GM19395 (cell line): ENCODE measurements at regions not wholly inside any gene's neighbourhood (a gene's known extent, or its start where the extent isn't known, plus 50 kb on each side); places are given as distances from the start of the nearest gene placed in this dataset.

Experiments
- ATAC-seq: cut with Tn5 transposase; IDR thresholded peaks from one replicate; pipeline ENCODE4 v1.9.1; 2021; ENCODE audit warnings: mild to moderate bottlenecking, moderate library complexity; ENCODE audit not compliant: unreplicated experiment

DNA sequence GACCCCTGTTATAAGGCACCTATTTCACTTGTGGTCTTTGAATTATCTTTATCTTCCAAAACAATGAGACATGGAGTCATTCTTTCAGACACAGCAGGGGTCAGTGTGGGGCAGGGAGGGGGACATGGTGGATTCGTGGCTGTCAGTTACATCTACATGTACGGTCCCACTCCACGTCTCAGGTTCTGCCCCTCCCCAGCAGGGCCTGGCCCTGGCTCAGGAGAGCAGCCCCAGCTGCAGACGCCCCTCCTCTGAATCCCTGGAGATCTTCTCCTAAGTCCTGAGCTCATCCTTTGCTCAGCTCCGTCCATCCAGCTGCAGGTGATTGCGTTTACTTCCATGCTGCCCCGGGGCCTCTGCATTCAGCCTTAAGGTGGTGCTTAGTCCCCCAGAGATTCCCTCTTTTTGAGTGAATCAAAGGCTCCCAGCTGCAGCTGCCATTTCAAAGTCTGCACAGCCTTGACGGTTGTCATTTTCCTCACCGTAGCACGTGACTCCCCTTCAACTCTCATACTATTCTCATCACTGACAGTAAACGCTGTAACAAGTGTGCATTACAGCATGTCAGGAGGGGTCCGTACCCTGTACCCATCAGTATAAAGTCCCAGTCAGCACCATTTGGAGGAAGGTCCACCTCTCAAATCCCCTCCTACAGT, 113.4 kb upstream of the TCERG1L start:
- ATAC-seq = no peak

GRCh38 chr10:131425752-131426533, 114.4 kb upstream of the TCERG1L start:
- ATAC-seq = no peak

- no peak for ATAC-seq
Observed at GRCh38 chr10:131426534-131426898, 115.0 kb upstream of the TCERG1L start.

- ATAC-seq = no peak
Observed at GRCh38 chr10:131427281-131427680, 115.8 kb upstream of the TCERG1L start.

- ATAC-seq = no peak
Observed at GRCh38 chr10:131427901-131428300, 116.4 kb upstream of the TCERG1L start.

DNA sequence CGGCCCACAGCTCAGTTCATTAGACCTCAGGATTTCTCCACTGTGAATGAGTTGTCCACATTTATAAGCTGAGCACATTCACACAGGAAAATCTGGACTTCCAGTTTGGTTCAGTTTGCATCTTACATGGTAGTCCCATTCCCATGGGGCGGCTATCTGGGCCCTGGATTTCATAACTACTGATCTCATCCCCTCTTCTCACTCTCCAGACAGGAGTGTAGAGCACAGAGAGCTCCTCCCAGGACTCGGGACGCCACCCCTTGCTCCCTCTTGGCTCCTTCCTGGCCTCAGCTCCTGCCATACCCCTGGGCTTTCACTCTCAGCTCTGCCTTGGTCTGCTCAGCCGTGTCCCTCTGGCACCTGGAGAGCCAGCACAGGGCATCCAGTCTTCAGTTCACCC, 117.6 kb upstream of the TCERG1L start:
- no peak for ATAC-seq

DNA sequence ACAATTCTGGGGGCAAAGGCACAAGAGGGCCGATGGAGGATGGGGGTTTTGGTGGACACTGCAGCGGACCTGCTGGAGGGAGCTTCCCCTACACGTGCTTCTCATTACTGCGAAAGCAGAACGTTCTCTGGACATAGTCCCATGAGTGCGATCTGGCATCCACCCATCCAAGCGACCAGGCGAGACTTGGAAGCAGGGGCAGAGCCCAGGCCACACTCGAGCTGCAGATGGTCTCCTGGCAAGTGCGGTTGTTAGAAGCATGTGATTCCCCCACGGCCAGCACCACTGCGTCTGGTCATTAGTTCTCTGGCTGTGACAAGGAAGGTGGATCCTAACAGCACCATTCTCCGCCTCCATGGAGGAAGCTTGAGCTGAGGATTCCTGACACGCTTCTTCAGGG, 118.4 kb upstream of the TCERG1L start:
- no peak for ATAC-seq

DNA sequence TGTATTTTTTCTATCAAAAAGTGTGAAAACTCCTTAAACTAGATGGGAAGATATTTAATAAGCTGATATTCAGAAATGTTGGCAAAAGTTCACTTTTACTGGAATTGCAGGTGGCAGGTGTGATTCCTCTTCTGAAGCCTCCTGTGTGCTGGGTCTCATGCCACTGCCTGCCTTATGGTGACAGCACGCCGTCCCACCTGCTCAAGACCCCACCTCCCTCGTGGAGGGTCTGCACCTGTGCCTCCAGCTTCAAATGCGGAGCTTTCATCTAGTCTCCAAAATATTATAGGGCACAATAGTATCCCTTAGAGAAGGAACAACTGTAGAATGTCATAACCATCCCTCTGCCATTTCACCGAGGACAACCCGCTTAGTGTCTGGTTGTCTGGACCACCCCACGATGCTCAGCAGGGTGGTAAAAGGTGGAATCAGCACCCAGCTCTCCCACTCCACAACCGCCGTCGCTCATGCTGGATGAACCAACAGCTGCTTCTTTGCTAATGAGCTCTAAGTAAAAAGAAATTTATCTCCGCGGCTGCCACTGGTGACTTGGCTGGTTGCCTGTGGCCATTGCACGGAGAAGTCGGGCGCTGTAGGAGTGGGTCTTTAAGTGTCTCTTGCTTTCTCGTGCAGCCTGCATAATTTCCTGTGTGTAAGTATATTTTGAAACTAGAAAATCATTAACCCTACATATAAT, 119.3 kb upstream of the TCERG1L start:
- no peak for ATAC-seq

- no peak for ATAC-seq
Observed at GRCh38 chr10:131431533-131431932, 120.0 kb upstream of the TCERG1L start.

GRCh38 chr10:131431978-131432690, 120.6 kb upstream of the TCERG1L start:
- no peak for ATAC-seq

DNA sequence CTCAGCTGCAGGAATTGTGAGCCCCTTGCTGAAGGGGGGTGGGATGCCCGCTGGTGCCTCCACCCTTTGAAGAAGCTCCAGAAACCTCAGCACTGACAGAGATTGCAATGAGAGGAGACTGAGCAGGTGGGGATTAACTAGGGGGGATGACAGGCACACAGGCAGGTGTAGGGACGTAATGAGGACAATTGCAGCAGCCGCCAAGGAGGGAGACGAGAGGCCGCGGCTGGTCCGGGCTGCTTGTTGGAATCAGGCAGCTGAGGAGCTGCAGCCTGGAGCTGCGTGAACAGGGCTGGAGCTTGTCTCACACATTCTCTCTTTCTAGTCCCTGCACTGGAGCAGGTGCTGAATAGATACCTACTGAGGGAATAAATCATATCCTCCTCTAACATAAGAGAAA, 122.0 kb upstream of the TCERG1L start:
- no peak for ATAC-seq

DNA sequence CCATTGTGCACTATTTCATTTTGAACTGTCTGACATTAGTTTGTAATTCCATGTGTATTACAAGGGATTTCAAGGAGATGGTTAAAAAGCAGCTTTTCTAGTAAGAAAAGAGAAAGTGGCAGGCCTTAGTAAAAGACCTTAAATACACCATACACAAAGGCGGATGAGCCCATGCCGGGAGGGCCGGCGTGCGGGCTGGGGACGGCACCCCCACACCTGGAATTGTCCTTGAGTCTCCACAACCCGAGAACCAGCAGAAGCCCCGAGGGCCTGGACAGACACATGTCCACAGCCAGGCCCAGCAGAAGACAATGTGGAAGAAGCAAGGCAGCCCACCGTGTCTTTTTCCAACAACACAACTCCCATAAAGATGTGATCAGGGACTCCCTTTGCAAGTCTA, 123.7 kb upstream of the TCERG1L start:
- no peak for ATAC-seq

- no peak for ATAC-seq
Observed at GRCh38 chr10:131435760-131436457, 124.4 kb upstream of the TCERG1L start.

DNA sequence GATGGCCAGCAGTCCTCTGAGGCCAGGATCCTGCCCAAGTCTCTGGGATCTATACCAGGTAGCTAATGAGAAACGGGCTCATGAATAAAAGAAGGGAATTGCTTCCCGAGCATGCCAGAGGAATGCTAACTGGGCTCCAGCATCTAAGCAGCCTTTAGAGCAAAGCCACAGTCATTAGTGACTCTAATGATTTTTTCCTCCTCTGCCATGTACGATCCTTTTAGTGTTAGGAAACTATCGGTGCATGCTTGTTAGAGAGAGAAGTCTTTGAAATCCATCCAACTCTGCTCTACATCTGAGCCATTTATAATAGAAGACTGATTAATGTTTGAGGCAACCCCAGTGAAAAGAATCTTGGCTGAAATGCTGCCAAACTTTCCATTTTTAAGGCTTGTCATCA, 124.9 kb upstream of the TCERG1L start:
- ATAC-seq = no peak

GRCh38 chr10:131437556-131438475, 126.3 kb upstream of the TCERG1L start:
- no peak for ATAC-seq

- no peak for ATAC-seq
Observed at GRCh38 chr10:131438665-131439064, 127.1 kb upstream of the TCERG1L start.

GRCh38 chr10:131439705-131440104, 128.2 kb upstream of the TCERG1L start:
- no peak for ATAC-seq

DNA sequence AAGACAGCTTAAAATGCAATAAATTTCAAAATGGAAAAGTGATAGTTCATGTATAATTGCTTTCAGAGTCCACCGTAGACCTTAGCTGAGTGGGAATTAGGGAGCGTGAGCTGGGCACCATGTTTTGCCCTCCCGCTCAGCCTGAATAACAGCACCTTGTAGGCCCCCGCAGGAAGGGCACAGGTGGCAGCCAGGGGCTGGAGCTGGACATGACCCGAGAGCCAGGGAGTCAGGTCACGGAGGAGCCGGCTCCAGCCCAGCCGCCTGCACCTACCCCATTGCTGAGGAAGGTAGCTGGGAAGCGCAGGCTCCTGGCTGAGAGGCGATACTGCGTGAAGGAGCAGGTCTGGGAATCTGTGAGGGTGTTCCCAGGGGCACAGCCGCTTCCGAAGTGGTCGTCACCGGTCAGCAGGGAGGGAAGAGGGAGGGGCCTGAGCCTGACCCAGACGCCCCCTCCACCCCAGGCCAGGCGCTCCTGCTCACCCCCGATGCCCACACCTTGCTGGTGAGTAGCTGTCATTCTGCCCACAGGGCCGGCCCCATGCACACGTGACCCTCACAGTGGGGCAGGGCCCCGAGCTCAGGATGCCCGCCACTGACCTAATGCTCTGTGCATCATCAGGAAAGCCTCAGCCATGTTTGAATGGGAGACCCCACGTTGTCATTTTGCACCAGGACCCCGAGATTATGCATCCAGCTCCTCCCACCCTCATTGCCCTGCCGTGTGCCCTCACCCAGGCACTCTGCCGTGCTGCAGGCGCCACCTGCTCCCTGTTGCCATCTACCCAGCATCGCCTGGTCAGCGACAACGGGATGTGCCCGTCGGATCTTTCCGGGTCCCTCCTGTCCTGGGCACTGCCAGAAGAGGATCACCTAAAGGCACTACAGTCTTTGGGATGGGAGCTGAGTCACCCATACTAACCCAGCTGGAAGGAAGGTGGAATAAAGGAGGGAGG, 129.2 kb upstream of the TCERG1L start:
- no peak for ATAC-seq

DNA sequence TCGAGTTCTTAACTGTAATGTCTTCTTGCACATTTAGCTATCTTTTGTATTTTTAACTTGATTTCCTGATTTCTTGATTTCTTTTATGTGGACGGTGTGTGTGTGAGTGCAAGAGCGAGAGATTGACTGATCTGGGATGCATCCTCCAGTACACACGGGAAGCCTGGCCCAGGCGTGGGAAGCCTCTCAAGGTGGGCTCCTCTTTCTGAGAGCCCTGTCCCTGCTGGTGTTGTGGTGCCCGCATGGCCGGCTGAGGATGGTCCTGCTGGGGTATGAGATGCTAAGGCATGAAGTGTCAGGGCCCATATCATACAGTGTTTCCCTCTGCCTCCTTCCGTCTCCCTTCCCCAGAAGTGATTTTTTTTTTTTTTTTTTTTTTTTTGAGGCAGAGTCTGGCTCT, 130.8 kb upstream of the TCERG1L start:
- no peak for ATAC-seq
